ENCODE measurements at regions not wholly inside any gene's neighbourhood (a gene's known extent, or its start where the extent isn't known, plus 50 kb on each side); places are given as distances from the start of the nearest gene placed in this dataset.

- TF ChIP-seq CTCF (IDR thresholded peaks at IDR 0.05; ENCODE audit: low read depth, low read length, poor library complexity, severe bottlenecking) (no peak), EZH2phosphoT487 (IDR thresholded peaks at IDR 0.05; ENCODE audit: borderline replicate concordance, low read length) (no peak)
Measured at GRCh38 chr19:20334760-20335159, 167.7 kb downstream of the ZNF486 start.
